HG02623 (cell line): ENCODE measurements at regions not wholly inside any gene's neighbourhood (a gene's known extent, or its start where the extent isn't known, plus 50 kb on each side); places are given as distances from the start of the nearest gene placed in this dataset.

ENCODE experiments used
- ATAC-seq: cut with Tn5 transposase; IDR thresholded peaks from one replicate; pipeline ENCODE4 v1.9.1; 2021; ENCODE audit warnings: moderate library complexity; ENCODE audit not compliant: unreplicated experiment

- no peak for ATAC-seq
Observed at GRCh38 chr9:4386819-4387218, 87.0 kb upstream of the GLIS3 start.

- no peak for ATAC-seq
Observed at GRCh38 chr9:4384750-4385149, 84.9 kb upstream of the GLIS3 start.

GRCh38 chr9:4382722-4383317, 83.0 kb upstream of the GLIS3 start:
- peak; percentile 48 for ATAC-seq

- ATAC-seq = no peak
Observed at GRCh38 chr9:4381744-4382143, 81.9 kb upstream of the GLIS3 start.

GRCh38 chr9:4380406-4380805, 80.5 kb upstream of the GLIS3 start:
- ATAC-seq = no peak

GRCh38 chr9:4375424-4376200, 75.7 kb upstream of the GLIS3 start:
- ATAC-seq = no peak

- no peak for ATAC-seq
Observed at GRCh38 chr9:4371108-4371507, 71.2 kb upstream of the GLIS3 start.

- ATAC-seq = no peak
Observed at GRCh38 chr9:4370501-4370900, 70.6 kb upstream of the GLIS3 start.

GRCh38 chr9:4366591-4367330, 66.9 kb upstream of the GLIS3 start:
- no peak for ATAC-seq

- ATAC-seq = no peak
Observed at GRCh38 chr9:4365055-4365454, 65.2 kb upstream of the GLIS3 start.

- no peak for ATAC-seq
Observed at GRCh38 chr9:4362281-4362680, 62.4 kb upstream of the GLIS3 start.

GRCh38 chr9:4359016-4359415, 59.1 kb upstream of the GLIS3 start:
- no peak for ATAC-seq

GRCh38 chr9:4357929-4358328, 58.1 kb upstream of the GLIS3 start:
- ATAC-seq = no peak

GRCh38 chr9:4356306-4356705, 56.4 kb upstream of the GLIS3 start:
- no peak for ATAC-seq

GRCh38 chr9:4353236-4353635, 53.4 kb upstream of the GLIS3 start:
- no peak for ATAC-seq

GRCh38 chr9:4349816-4350418, 50.0 kb upstream of the GLIS3 start:
- no peak for ATAC-seq
